ENCODE measurements at regions not wholly inside any gene's neighbourhood (a gene's known extent, or its start where the extent isn't known, plus 50 kb on each side); places are given as distances from the start of the nearest gene placed in this dataset.

DNA sequence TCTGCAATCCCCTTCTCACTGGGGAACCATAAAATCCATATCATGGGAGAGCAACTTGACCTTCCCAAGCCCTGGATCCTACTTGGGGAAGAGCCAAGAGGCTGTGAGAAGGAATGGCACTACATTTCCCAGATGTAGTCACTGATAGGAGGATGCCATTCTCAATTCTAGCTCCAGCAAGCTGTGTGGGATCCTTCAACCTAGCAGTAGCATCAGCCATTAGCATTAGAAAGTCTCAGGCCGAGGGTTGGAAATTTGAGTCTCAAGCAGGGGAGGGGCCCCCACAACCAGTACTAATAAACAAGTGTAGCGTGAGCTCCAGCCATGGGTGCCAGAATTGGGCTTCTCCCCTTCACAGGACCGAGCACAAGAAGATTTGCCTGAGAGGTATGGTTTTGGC is 84.3 kb upstream of the NELL2 start:
- Histone ChIP-seq H4K8ac (replicated peaks; ENCODE audit: insufficient read length, low read depth, low read length) (no peak overlapping the region), H3K23ac (ENCODE audit: insufficient read length, low read depth, low read length) (no peak overlapping the region), H3K4me1 (ENCODE audit: insufficient read depth, low read length) (0 out of 2 replicates have a peak, but pooled peaks cover 4% of the 10 kb centered on the region), H3K79me1 (ENCODE audit: insufficient read depth, low read depth, low read length, poor library complexity, severe bottlenecking) (no peaks in the 10 kb centered on the region), H2BK12ac (ENCODE audit: insufficient read length, low read depth, low read length) (no peak overlapping the region), H3K23me2 (ENCODE audit: insufficient read length, low read depth, low read length, poor library complexity, severe bottlenecking) (no peaks in the 10 kb centered on the region), H3K27me3 (ENCODE audit: insufficient read depth, low read length) (no peaks in the 10 kb centered on the region), H3T11ph (ENCODE audit: low read length) (no peak overlapping the region), H3K4ac (ENCODE audit: low read depth, low read length) (no peak overlapping the region), H3K14ac (ENCODE audit: insufficient read depth, low read length) (no peak overlapping the region), H3K9ac (ENCODE audit: extremely low read depth, insufficient read length, low read length) (no peak overlapping the region), H3K9me3 (ENCODE audit: control insufficient read depth, low read depth, low read length) (no peaks in the 10 kb centered on the region), H4K91ac (ENCODE audit: insufficient read length, low read depth, low read length) (no peak overlapping the region), H3K4me2 (ENCODE audit: insufficient read depth, insufficient read length, low read length) (no peak overlapping the region), H4K5ac (ENCODE audit: insufficient read length, low read depth, low read length) (no peak overlapping the region), H2BK120ac (ENCODE audit: low read depth, low read length, poor library complexity, severe bottlenecking) (no peak overlapping the region), H2BK5ac (ENCODE audit: insufficient read length, low read length) (no peak overlapping the region), H3K27ac (ENCODE audit: insufficient read length, low read depth, low read length) (no peak overlapping the region), H2AK5ac (ENCODE audit: insufficient read length, low read length) (no peak overlapping the region), H2BK15ac (ENCODE audit: low read depth, low read length) (no peak overlapping the region), H3K79me2 (ENCODE audit: insufficient read depth, low read length) (no peaks in the 10 kb centered on the region), H3K56ac (ENCODE audit: insufficient read length, low read depth, low read length) (no peak overlapping the region), H2AFZ (ENCODE audit: low read length) (no peak overlapping the region), H4K20me1 (ENCODE audit: control insufficient read depth, insufficient read depth, insufficient read length) (no peaks in the 10 kb centered on the region), H2BK20ac (ENCODE audit: low read depth, low read length, poor library complexity, severe bottlenecking) (no peak overlapping the region), H3K18ac (ENCODE audit: insufficient read length, low read depth, low read length) (no peak overlapping the region)
- H3K4me3 Mint-ChIP-seq = no peak overlapping the region
- TF ChIP-seq, protein P1, sequence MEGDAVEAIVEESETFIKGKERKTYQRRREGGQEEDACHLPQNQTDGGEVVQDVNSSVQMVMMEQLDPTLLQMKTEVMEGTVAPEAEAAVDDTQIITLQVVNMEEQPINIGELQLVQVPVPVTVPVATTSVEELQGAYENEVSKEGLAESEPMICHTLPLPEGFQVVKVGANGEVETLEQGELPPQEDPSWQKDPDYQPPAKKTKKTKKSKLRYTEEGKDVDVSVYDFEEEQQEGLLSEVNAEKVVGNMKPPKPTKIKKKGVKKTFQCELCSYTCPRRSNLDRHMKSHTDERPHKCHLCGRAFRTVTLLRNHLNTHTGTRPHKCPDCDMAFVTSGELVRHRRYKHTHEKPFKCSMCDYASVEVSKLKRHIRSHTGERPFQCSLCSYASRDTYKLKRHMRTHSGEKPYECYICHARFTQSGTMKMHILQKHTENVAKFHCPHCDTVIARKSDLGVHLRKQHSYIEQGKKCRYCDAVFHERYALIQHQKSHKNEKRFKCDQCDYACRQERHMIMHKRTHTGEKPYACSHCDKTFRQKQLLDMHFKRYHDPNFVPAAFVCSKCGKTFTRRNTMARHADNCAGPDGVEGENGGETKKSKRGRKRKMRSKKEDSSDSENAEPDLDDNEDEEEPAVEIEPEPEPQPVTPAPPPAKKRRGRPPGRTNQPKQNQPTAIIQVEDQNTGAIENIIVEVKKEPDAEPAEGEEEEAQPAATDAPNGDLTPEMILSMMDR (conservative IDR thresholded peaks at IDR 0.05) = no peak
- peak; percentile 31 for DNase-seq
- H3K4me1 Mint-ChIP-seq = peaks cover 10% of the 10 kb centered on the region in 2 experiments
- H3K27ac Mint-ChIP-seq = no peak overlapping the region
- H3K9me3 Mint-ChIP-seq = peaks cover 4 to 8% of the 10 kb centered on the region in 2 experiments; a peak in 4 of 5 replicates
- WGBS (ENCODE audit: extremely low coverage, insufficient read length, low lambda C conversion rate) = no CpG with 5 or more reads among the region's 3 CpGs
- H3K36me3 Mint-ChIP-seq (ENCODE audit: insufficient read depth in 1 of 3, low read depth in 3 of 3) = no peaks in the 10 kb centered on the region
- no peaks in the 10 kb centered on the region for H3K27me3 Mint-ChIP-seq (ENCODE audit: low read depth)
